ENCODE measurements at regions not wholly inside any gene's neighbourhood (a gene's known extent, or its start where the extent isn't known, plus 50 kb on each side); places are given as distances from the start of the nearest gene placed in this dataset.

DNA sequence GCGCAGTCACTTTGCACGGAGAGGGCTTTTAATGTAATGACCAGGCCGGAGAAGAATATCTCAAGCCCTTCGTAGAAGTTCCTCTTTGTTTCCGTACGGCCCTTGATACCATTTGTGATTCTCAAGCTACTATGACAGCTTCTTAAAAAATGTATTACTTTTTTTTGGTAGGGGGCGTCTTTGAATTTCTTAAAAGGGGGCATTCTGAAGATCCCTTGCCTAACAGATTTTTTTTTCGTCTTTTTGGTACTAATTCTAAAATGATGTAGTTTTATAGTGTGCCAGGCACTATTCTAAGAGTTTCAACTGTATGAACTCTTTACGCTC is 614.0 kb downstream of the MCTP2 start (continued):
- TF ChIP-seq NFIC (IDR thresholded peaks at IDR 0.05; ENCODE audit: low read length) (no peak), ZNF350 (CRISPR knock-in tag; IDR thresholded peaks at IDR 0.05; ENCODE audit: borderline replicate concordance, low read depth) (no peak), CREM (IDR thresholded peaks at IDR 0.05) (0 out of 2 replicates have a peak, but pooled peaks have one; percentile 47), CREM (CRISPR knock-in tag; IDR thresholded peaks at IDR 0.05) (no peak), ZNF180 (CRISPR knock-in tag; IDR thresholded peaks at IDR 0.05; ENCODE audit: borderline replicate concordance, low read depth) (no peak), FOXM1 (CRISPR knock-in tag; IDR thresholded peaks at IDR 0.05) (no peak), KDM4B (CRISPR knock-in tag; IDR thresholded peaks at IDR 0.05) (no peak), ZNF121 (CRISPR knock-in tag; IDR thresholded peaks at IDR 0.05) (no peak), ESRRA (CRISPR knock-in tag; IDR thresholded peaks at IDR 0.05; ENCODE audit: low read depth) (no peak), NBN (conservative IDR thresholded peaks at IDR 0.05) (no peak)
- TF ChIP-seq, protein P1, sequence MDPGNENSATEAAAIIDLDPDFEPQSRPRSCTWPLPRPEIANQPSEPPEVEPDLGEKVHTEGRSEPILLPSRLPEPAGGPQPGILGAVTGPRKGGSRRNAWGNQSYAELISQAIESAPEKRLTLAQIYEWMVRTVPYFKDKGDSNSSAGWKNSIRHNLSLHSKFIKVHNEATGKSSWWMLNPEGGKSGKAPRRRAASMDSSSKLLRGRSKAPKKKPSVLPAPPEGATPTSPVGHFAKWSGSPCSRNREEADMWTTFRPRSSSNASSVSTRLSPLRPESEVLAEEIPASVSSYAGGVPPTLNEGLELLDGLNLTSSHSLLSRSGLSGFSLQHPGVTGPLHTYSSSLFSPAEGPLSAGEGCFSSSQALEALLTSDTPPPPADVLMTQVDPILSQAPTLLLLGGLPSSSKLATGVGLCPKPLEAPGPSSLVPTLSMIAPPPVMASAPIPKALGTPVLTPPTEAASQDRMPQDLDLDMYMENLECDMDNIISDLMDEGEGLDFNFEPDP (CRISPR knock-in tag; conservative IDR thresholded peaks at IDR 0.05): no peak
- TF ChIP-seq, protein P2, sequence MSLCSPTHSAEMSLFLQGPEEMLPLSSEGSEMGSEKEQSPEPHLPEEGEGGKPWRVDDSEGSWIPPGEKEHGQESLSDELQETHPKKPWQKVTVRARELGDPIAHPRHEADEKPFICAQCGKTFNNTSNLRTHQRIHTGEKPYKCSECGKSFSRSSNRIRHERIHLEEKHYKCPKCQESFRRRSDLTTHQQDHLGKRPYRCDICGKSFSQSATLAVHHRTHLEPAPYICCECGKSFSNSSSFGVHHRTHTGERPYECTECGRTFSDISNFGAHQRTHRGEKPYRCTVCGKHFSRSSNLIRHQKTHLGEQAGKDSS (CRISPR knock-in tag; IDR thresholded peaks at IDR 0.05; ENCODE audit: borderline replicate concordance, low read depth): no peak

DNA sequence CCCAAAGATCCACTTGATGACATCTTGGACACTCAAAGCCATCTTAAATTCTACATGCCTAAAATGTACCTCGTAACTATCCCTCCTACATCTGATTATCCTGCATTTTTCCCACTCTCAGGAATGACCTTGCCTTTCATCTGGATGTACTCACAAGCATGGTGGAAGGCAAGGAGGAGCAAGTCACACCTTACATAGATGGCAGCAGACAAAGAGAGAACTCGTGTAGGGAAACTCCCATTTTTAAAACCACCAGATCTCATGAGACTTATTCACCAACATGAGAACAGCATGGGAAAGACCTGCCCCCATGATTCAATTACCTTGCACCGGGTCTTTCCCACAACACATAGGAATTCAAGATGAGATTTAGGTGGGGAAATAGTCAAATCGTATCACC is 616.0 kb downstream of the MCTP2 start:
- in situ Hi-C loops (cut with HindIII; ENCODE audit: extremely low pct_ligation_motif_present, low pct_unique_long_range_greater_than_20kb): no loop called here
- no peaks in the 10 kb centered on the region for H3K36me3 ChIP-seq (replicated peaks in 1 of 2; ENCODE audit: control insufficient read depth in 1 of 2, insufficient read depth in 2 of 2, low read length in 2 of 2)
- H3K9me3 ChIP-seq (ENCODE audit: low read length): 0 out of 2 replicates have a peak, but pooled peaks cover 7% of the 10 kb centered on the region
- no peak overlapping the region for H3K4me3 ChIP-seq (replicated peaks in 1 of 3; ENCODE audit: insufficient read depth in 1 of 3, low read depth in 2 of 3, low read length in 3 of 3)
- ATAC-seq: no peak
- WGBS (ENCODE audit: low lambda C conversion rate): 81% methylated on average over 4 of the region's 4 CpGs
- intact Hi-C loops (cut with micrococcal nuclease; ENCODE audit: unreplicated experiment): no loop called here
- H3K4me2 ChIP-seq (ENCODE audit: low read depth, low read length): no peak overlapping the region
- H2AFZ ChIP-seq (ENCODE audit: low read length): no peak overlapping the region
- no peaks in the 10 kb centered on the region for H3K79me2 ChIP-seq (ENCODE audit: insufficient read depth, low read length)
- H3K4me1 ChIP-seq (ENCODE audit: insufficient read depth, low read length): peaks cover 52% of the 10 kb centered on the region
- no peak for FAIRE-seq
- BruUV-seq (replicated peaks): no TSS peak
- no peaks in the 10 kb centered on the region for H4K20me1 ChIP-seq (ENCODE audit: insufficient read depth, low read length)
- H3K27me3 ChIP-seq (ENCODE audit: control insufficient read depth in 1 of 2, insufficient read depth in 2 of 2, low read length in 2 of 2): no peaks in the 10 kb centered on the region; a peak in 1 of 5 replicates
- H3K27ac ChIP-seq (ENCODE audit: extremely low read length, insufficient read depth, low read length): no peak overlapping the region
- no peak overlapping the region for H3K9ac ChIP-seq (ENCODE audit: insufficient read depth, low read depth, low read length)
- CTCF ChIA-PET (ENCODE audit: low intra/inter-chr PET ratio, low total read pairs): no interaction called here
- POLR2A ChIA-PET: no interaction called here
- no peak for DNase-seq (ENCODE audit: low spot score)
- TF ChIP-seq ZNF431 (CRISPR knock-in tag; IDR thresholded peaks at IDR 0.05; ENCODE audit: borderline replicate concordance, low read depth): peak; percentile 41; the same call in 1 of the 2 replicates
- TF ChIP-seq DPF2 (CRISPR knock-in tag; IDR thresholded peaks at IDR 0.05; ENCODE audit: borderline replicate concordance, low read depth): no peak
